GM19463 (cell line): ENCODE measurements at regions not wholly inside any gene's neighbourhood (a gene's known extent, or its start where the extent isn't known, plus 50 kb on each side); places are given as distances from the start of the nearest gene placed in this dataset.
"Not testable (repeated sequence)": the region's sequence is repeated elsewhere in the genome, so short reads cannot be mapped to it uniquely, and the experiment has no call there.

Experiments
- ATAC-seq: cut with Tn5 transposase; IDR thresholded peaks from one replicate; pipeline ENCODE4 v1.9.1; 2021; ENCODE audit warnings: mild to moderate bottlenecking, moderate library complexity; ENCODE audit not compliant: unreplicated experiment

DNA sequence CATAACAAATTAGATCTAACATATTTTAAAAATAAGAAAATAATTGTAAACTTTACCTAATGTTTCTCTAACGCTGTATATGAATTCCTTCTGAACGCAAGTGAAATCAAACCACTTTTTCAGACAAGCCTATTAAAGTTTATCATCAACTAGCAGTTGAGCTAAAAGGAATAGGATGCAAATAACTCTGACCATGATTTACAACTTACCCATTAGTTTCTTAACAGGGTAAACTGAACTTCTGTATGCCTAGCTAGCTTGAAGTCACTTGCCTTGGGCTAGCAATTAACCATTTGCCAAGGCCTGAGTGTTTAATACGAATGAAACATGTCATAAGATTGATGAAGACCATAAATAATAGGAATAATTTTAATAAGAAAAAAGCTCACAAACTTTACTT, 762.7 kb upstream of the ARRDC3 start:
- ATAC-seq = no peak

DNA sequence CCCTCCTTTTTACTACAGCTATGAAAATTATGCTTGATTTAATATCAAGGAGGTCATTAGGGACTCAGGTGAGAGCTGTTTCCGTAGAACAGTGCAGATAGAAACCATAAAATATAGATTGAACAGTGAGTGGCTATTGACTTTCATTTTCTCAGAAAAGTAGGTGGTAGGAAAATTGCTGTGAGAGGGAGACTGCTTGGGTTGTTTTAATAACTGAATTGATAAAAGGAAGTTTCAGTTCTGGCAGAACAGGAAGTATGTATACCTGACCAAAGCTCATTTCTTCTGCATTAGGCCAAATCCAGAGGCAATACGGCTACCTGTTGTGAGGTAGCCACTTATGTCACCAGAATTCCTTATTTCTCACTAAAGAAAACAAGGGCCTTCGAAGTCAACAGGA, 761.7 kb upstream of the ARRDC3 start:
- peak; percentile 62 for ATAC-seq

GRCh38 chr5:92132294-92132908, 749.3 kb upstream of the ARRDC3 start:
- not testable (repeated sequence) for ATAC-seq

- no peak for ATAC-seq
Measured at GRCh38 chr5:92126182-92126581, 743.1 kb upstream of the ARRDC3 start.

- ATAC-seq = no peak
Measured at GRCh38 chr5:92119110-92119509, 736.0 kb upstream of the ARRDC3 start.

DNA sequence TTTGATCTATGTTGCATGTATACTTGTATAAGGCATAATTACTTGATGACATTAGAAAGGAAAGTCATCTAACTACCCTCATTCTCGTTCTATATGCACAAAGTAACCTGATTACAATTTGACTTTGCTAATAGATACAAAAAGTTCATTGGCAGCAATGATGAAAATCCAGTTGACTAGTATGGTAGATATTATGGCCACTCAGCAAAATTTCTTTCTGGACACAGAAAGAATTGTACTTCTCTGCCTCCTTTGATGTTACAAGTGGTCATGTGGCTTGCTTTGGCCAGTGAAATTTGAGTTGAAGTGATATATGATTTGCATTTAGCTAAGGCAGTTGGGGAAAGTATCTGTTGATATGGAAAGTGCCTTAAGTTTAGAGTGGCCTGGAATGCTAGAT, 723.7 kb upstream of the ARRDC3 start:
- ATAC-seq = no peak

- no peak for ATAC-seq
Measured at GRCh38 chr5:92104126-92104525, 721.0 kb upstream of the ARRDC3 start.

DNA sequence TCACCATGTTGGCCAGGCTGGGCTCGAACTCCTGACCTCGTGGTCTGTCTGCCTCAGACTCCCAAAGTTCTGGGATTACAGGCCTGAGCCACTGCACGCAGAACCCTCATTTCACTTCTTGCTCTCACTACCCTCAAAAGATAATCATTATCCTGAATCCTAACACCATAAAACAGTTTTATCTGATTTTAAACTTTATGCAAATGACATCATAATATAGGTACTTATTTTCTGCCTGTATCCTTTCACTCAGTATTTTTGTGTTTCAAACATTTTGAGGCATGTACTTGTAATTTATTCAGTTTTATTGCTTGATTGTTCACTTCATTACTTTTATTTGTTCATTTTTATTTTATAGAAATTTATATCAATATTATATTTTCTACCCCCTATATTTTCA, 719.2 kb upstream of the ARRDC3 start:
- ATAC-seq = no peak

- no peak for ATAC-seq
Measured at GRCh38 chr5:92092239-92092638, 709.1 kb upstream of the ARRDC3 start.

DNA sequence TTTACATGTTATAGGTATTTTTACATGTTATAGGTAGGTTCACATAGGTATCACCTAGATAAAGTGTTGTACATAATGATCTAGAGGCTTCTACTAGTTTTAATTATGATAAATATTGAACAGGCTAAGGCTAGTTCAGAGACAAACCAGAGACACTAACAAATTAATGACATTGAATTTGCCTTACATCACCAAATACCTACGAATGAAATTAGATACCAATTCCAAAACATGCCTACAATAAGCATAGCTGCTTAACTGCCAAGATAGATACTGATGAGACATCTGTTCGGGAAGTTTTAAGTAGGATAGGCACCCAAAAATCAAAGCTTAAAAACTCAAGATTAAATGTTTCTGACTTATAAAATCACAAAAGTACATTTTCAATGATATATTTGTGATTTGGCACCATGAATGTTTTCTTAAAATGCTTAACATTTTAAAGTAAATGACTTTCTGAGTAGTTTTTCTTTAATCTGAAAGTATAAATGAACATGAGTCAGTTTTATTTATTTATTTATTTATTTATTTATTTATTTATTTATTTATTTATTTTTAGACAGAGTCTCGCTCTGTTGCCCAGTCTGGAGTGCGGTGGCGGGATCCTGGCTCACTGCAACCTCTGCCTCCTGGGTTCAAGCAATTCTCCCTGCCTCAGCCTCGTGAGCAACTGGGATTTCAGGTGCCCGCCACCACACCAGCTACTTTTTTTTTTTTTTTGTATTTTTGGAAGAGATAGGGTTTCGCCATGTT, 703.1 kb upstream of the ARRDC3 start:
- no peak for ATAC-seq

DNA sequence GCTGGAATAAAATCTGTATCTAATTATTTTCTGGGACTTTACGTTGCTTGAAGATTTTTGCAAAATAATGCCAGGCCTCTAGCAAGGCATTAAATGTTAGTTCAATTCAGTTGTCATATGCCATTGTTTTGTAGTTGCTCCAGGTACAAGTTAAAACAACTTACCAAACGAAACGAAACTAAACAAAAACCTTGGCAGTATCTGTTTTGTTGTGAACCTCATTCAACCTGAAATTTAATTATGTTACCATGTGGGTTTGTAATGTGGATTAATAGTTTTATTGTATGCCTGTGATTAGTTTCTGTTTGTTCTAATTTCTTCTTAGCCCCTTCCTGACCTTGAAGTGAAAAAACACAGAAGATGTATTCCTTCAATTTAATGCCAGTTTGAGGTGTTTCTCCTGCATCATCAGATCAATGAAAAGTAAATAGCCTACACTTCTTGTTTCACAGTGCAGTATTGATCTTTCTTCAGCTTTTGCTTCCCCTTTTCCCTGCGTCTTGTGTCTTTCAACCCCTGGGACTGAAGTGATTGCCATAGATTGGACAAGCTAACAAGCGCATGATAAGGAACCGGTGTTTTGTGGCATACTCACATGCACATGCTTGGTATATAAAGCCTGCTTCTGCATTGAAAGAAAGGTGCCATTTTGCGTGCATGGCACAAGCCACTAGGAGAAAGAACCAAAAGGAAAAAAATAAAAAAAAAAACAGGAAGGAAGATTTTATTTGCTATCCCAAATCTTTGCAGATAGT, 699.0 kb upstream of the ARRDC3 start:
- ATAC-seq = no peak

GRCh38 chr5:92070786-92071185, 687.7 kb upstream of the ARRDC3 start:
- ATAC-seq = no peak

DNA sequence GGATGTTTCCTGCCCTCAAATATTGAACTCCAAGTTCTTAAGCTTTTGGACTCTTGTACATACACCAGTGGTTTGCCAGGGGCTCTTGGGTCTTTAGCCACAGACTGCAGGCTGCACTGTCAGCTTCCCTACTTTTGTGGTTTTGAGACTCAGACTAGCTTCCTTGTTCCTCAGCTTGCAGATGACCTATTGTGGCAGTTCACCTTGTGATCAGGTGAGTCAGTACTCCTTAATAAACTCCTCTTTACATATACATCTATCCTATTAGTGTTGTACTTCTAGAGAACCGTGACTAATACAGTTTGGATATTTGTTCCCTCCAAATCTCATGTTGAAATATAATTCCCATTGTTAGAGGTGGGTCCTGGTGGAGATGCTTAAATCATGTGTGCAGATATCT, 681.9 kb upstream of the ARRDC3 start:
- no peak for ATAC-seq

DNA sequence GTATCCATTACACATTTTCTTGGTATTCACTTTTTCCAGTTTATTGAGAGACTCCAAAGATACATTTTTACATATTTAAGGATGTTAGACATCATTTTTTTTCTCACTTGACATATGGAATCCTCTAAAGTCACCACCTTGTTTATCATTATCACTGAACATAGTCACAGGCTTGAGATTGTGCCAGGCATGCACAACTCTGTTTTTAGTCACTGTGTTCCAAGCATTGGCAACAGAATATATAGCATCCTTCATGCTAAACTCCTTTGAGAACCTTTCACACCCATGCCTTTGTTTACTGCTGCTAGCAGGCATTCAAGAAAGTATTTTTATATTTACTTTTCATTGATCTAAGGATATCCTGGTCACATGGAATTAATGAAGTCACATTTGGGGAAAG, 668.6 kb upstream of the ARRDC3 start:
- ATAC-seq = no peak

- no peak for ATAC-seq
Measured at GRCh38 chr5:92050970-92051369, 667.9 kb upstream of the ARRDC3 start.

DNA sequence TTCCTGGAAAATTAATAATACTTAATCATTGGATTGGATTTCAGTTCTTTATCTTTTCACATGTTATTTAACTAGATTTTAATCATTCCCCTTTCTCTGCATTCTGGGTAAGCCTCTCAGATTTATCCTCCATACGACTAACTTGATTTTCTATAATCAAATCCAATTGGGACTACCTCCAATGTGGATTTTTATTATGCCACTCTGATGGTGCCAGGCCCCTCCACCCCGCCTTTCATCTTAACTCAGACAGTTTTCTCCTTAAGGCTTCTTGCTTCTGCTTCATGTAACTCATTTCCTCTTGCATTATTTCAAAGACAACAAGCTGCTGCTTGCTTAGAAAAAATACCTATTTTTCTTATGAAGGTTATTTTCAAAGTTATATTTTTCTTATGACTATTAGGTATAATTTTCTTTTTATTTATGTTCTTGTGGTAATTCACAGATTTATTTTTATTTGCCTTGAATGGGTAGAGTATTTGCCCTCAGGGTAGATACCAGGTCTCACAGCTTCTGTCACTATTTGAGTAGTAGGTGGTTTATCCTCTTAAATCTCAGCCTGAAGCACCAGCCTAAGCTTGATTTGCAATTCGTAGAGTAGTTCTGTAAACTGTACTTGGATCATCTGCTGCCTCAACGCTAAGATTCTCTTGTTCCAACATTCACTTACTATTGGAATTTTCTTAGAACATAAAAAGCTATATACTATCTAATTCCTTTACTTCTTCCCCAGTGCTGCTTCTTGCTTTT, 659.0 kb upstream of the ARRDC3 start:
- ATAC-seq = no peak

DNA sequence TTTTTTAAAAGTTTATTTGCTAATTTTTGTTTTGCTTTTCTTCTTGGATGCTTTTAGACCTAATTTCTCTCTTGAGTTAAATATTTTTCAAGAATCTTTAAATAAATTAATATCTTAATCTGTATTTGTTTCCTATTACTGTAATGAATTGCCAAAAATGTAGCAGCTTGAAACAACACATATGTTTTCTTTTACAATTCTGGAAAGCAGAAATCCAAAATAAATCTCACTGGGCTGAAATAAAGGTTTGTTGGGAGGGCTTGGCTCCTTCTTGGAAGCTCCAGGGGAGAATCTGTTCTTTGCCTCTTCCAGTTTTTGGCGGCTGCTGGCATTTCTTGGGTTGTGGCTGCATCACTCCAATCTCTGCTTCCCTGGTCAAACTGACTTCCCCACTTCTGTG, 658.1 kb upstream of the ARRDC3 start:
- ATAC-seq = no peak

DNA sequence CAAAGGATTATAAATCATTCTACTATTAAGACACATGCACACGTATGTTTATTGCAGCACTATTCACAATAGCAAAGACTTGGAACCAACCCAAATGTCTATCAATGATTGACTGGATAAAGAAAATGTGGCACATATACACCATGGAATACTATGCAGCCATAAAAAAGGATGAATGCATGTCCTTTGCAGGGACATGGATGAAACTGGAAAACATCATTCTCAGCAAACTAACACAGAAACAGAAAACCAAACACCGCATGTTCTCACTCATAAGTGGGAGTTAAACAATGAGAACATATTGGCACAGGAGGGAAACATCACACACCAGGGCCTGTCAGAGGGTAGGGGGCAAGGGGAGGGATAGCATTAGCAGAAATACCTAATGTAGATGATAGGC, 646.7 kb upstream of the ARRDC3 start:
- not testable (repeated sequence) for ATAC-seq

GRCh38 chr5:92023555-92023954, 640.4 kb upstream of the ARRDC3 start:
- no peak for ATAC-seq

- no peak for ATAC-seq
Measured at GRCh38 chr5:92023141-92023471, 640.0 kb upstream of the ARRDC3 start.

- no peak for ATAC-seq
Measured at GRCh38 chr5:92022415-92023140, 639.5 kb upstream of the ARRDC3 start.
